Activated CD4-positive, CD25-positive, alpha-beta regulatory T cell treated with anti-CD3 and anti-CD28 coated beads, Interleukin-2, amount 50 U/mL, for 72 hours (primary cell): ENCODE measurements at regions not wholly inside any gene's neighbourhood (a gene's known extent, or its start where the extent isn't known, plus 50 kb on each side); places are given as distances from the start of the nearest gene placed in this dataset.

ENCODE experiments used
- DNase-seq: peaks from one replicate; pipeline ENCODE4 v3.0.0; 2021

GRCh38 chr2:81747481-81748070 is 1443.0 kb upstream of the LRRTM1 start:
- no peak for DNase-seq

- DNase-seq: no peak
These were observed 1435.4 kb upstream of the LRRTM1 start for GRCh38 chr2:81739966-81740365.

GRCh38 chr2:81734981-81735380 is 1430.4 kb upstream of the LRRTM1 start:
- DNase-seq: no peak

GRCh38 chr2:81714817-81715216 is 1410.3 kb upstream of the LRRTM1 start:
- no peak for DNase-seq

GRCh38 chr2:81706856-81707255 is 1402.3 kb upstream of the LRRTM1 start:
- no peak for DNase-seq

GRCh38 chr2:81703831-81704230 is 1399.3 kb upstream of the LRRTM1 start:
- no peak for DNase-seq

- no peak for DNase-seq
These were observed 1388.0 kb upstream of the LRRTM1 start for GRCh38 chr2:81692566-81692965.

- DNase-seq: no peak
These were observed 1371.1 kb upstream of the LRRTM1 start for GRCh38 chr2:81675641-81676040.

GRCh38 chr2:81672923-81673322 is 1368.4 kb upstream of the LRRTM1 start:
- no peak for DNase-seq

GRCh38 chr2:81672516-81672915 is 1368.0 kb upstream of the LRRTM1 start:
- DNase-seq: no peak

- DNase-seq: no peak
These were observed 1366.3 kb upstream of the LRRTM1 start for GRCh38 chr2:81670885-81671284.

- DNase-seq: no peak
These were observed 1356.5 kb upstream of the LRRTM1 start for GRCh38 chr2:81661081-81661480.

GRCh38 chr2:81658227-81658626 is 1353.7 kb upstream of the LRRTM1 start:
- no peak for DNase-seq

GRCh38 chr2:81650048-81650971 is 1345.8 kb upstream of the LRRTM1 start:
- no peak for DNase-seq

- DNase-seq: no peak
These were observed 1344.3 kb upstream of the LRRTM1 start for GRCh38 chr2:81648806-81649205.

GRCh38 chr2:81648370-81648769 is 1343.8 kb upstream of the LRRTM1 start:
- DNase-seq: no peak

GRCh38 chr2:81647715-81648230 is 1343.2 kb upstream of the LRRTM1 start:
- no peak for DNase-seq

- no peak for DNase-seq
These were observed 1341.3 kb upstream of the LRRTM1 start for GRCh38 chr2:81645745-81646301.

GRCh38 chr2:81644189-81644588 is 1339.6 kb upstream of the LRRTM1 start:
- DNase-seq: no peak

GRCh38 chr2:81624825-81625224 is 1320.3 kb upstream of the LRRTM1 start:
- no peak for DNase-seq

- DNase-seq: no peak
These were observed 1295.5 kb upstream of the LRRTM1 start for GRCh38 chr2:81600088-81600487.

- no peak for DNase-seq
These were observed 1293.9 kb upstream of the LRRTM1 start for GRCh38 chr2:81598453-81598852.

- DNase-seq: no peak
These were observed 1284.9 kb upstream of the LRRTM1 start for GRCh38 chr2:81589406-81589805.
